Upper lobe of right lung (tissue), 1 donor: ENCODE measurements at regions not wholly inside any gene's neighbourhood (a gene's known extent, or its start where the extent isn't known, plus 50 kb on each side); places are given as distances from the start of the nearest gene placed in this dataset.
A peak's percentile ranks its signal among the peaks of the same experiment; 100 is the strongest.

ENCODE experiments used
- ATAC-seq: fragments of 200-7000 bp; cut with Tn5 transposase; one replicate; pipeline ENCODE4 v1.9.1; 2020; ENCODE audit warnings: mild to moderate bottlenecking, moderate library complexity
- DNase-seq: peaks from one replicate; pipeline ENCODE4 v3.0.0-alpha.2; 2020
- H3K27ac ChIP-seq: fragments of 200-600 bp; one replicate; pipeline ENCODE4 v1.8.0; 2022
- H3K27me3 ChIP-seq: fragments of 200-600 bp; one replicate; pipeline ENCODE4 v1.8.0; 2022; ENCODE audit warnings: mild to moderate bottlenecking
- H3K36me3 ChIP-seq: fragments of 200-600 bp; one replicate; pipeline ENCODE4 v1.8.0; 2022
- H3K4me1 ChIP-seq: fragments of 200-600 bp; one replicate; pipeline ENCODE4 v1.8.0; 2022
- H3K4me3 ChIP-seq: fragments of 200-600 bp; one replicate; pipeline ENCODE4 v1.8.0; 2022; ENCODE audit warnings: mild to moderate bottlenecking
- H3K9me3 ChIP-seq: fragments of 200-600 bp; one replicate; pipeline ENCODE4 v1.8.0; 2022
- intact Hi-C: fragments of 100-400 bp; cut with DNase I; formaldehyde crosslinking; loops from one replicate; pipeline ENCODE4 v1.11.0; 2022
- TF ChIP-seq, protein P1 (sequence below): fragments of 200-600 bp; IDR thresholded peaks from one replicate; pipeline ENCODE4 v1.8.0; 2022; ENCODE audit warnings: antibody characterized with exemption
- donor health status: DM: no; HTN: yes; CAD: no; lungs with severe emphysema.

DNA sequence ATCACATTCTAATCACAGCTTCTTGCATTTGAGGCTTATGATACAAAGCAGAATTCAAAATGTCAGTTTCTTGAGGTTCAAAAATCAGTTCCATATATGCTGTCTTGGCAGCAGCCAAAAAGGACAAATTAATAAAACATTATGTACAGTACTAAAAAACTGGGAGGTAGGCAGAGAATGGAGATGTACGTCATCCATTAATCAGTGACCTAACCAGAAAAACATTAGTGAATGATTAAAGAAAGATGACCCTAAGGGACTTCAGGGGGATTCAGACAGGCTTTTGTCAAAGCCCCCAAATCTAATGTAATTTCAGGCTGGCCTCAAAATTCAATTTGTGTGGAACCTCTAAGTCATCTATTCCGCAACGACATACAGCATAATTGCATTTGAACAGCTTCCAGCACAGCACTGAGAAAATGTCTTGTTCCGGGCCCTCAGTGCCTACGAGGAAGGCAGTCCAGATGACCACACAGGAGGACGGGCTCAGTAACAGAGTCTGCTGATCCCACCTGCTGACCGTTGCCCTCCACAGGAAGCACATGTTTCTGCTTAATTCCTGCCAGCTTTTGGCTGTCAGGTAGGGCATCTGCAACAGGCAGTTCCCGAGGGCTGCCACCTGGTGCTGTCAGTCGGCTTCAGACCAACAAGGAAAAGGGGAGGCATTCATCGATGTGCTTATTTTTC, 83.8 kb upstream of the HHIP start:
- intact Hi-C loops, result no loop called here
- DNase-seq, result no peak
- TF ChIP-seq, protein P1, sequence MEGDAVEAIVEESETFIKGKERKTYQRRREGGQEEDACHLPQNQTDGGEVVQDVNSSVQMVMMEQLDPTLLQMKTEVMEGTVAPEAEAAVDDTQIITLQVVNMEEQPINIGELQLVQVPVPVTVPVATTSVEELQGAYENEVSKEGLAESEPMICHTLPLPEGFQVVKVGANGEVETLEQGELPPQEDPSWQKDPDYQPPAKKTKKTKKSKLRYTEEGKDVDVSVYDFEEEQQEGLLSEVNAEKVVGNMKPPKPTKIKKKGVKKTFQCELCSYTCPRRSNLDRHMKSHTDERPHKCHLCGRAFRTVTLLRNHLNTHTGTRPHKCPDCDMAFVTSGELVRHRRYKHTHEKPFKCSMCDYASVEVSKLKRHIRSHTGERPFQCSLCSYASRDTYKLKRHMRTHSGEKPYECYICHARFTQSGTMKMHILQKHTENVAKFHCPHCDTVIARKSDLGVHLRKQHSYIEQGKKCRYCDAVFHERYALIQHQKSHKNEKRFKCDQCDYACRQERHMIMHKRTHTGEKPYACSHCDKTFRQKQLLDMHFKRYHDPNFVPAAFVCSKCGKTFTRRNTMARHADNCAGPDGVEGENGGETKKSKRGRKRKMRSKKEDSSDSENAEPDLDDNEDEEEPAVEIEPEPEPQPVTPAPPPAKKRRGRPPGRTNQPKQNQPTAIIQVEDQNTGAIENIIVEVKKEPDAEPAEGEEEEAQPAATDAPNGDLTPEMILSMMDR, result no peak
- peak; percentile 77 for ATAC-seq
- Histone ChIP-seq H3K9me3 (no peaks in the 10 kb centered on the region), H3K27me3 (no peaks in the 10 kb centered on the region), H3K27ac (no peak overlapping the region), H3K4me1 (no peaks in the 10 kb centered on the region), H3K36me3 (no peaks in the 10 kb centered on the region), H3K4me3 (no peak overlapping the region)

DNA sequence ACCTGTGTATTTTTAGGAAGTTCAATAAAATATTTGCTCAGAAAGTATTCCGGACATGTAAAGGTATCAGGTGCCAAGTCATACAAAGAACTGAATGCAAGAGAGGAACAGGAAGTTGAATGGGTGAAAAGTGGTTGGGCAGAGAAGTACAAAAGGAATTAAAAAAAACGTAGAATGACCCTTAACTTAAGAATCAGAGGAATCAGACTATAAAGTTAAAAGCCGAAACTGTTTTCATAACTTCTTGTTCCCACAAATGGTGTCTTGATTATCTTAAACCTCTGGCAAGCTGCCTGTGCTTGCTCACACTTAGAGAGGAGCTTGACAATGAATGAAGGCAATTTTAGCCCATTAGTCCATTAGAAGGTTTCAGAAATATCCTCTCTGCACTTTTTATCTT, 81.6 kb upstream of the HHIP start:
- ATAC-seq (peak; percentile 28), DNase-seq (no peak)
- TF ChIP-seq, protein P1, result no peak
- Histone ChIP-seq H3K4me1 (no peaks in the 10 kb centered on the region), H3K27me3 (no peaks in the 10 kb centered on the region), H3K27ac (no peak overlapping the region), H3K36me3 (no peaks in the 10 kb centered on the region), H3K9me3 (no peaks in the 10 kb centered on the region), H3K4me3 (no peak overlapping the region)
- intact Hi-C loops, result no loop called here

DNA sequence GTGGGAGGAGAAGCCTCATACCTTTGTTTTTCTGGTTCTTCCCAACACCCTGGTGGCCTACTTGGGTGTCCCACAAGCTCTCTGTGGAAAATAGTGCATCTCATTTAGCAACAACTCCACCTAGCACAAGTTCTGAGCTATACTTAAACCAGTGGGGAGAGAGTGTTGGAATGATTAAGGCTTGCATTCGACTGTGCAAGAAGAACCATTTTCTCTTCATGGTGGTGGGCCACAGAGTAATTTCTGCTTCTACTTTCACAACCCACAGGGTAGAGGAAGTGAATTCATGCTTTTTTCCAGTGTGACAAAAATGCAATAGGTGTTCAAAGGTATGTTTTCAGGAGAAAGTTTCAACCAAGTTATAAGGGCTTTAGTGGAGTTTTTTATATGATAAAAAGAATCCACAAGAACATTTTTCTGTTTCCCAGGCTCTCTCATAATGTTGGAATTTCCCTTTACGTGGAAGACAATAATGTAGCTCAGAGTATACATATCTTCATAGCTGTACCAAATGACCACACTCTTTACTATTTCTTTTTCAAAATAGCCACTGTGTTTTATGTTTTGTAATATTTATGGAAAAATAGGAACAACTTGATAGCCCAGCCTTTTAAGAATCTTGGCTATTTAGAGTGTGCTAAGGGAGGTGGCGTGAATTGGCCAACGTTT, 80.3 kb upstream of the HHIP start:
- TF ChIP-seq, protein P1, result no peak
- no peaks in the 10 kb centered on the region for H3K27me3 ChIP-seq
- no peaks in the 10 kb centered on the region for H3K9me3 ChIP-seq
- no peaks in the 10 kb centered on the region for H3K36me3 ChIP-seq
- intact Hi-C loops, result no loop called here
- no peak overlapping the region for H3K27ac ChIP-seq
- ATAC-seq (no peak), DNase-seq (no peak)
- H3K4me3 ChIP-seq, result no peak overlapping the region
- no peaks in the 10 kb centered on the region for H3K4me1 ChIP-seq

DNA sequence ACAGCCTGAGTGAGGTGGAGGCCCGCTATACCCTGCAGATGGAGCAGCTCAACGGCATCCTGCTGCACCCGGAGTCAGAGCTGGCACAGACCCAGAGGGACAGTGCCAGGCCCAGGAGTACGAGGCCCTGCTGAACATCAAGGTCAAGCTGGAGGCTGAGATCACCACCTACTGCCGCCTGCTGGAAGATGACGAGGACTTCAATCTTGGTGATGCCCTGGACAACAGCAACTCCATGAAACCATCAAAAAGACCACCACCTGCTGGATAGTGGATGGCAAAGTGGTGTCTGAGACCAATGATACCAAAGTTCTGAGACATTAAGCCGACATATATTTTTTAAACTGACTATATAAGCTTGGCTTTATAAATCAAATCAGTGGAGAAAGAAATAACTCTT, 73.3 kb upstream of the HHIP start:
- Histone ChIP-seq H3K27ac (no peak overlapping the region), H3K4me1 (no peaks in the 10 kb centered on the region), H3K9me3 (no peaks in the 10 kb centered on the region), H3K27me3 (no peaks in the 10 kb centered on the region), H3K4me3 (no peak overlapping the region), H3K36me3 (no peaks in the 10 kb centered on the region)
- TF ChIP-seq, protein P1, result no peak
- ATAC-seq, result no peak
- intact Hi-C loops, result no loop called here
- no peak for DNase-seq

DNA sequence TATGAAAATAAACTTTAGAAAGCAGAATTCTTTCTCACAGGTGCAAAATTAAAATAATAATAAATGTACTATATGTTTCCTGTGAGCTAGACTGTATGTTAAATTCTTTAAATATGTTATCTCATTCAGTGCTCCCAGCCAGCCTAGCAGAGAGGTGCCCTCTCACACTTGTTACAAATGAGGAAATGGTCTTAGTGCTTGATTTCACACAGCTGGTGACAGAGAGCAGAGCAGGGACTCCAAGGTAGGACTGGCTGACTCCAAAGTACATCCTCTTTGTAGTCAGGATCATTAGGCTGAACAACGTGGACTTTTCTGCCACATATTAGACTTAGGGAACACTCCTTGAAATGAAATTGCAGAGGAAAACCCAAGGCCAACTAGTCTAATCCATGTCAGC, 72.0 kb upstream of the HHIP start:
- ATAC-seq, result no peak
- intact Hi-C loops, result no loop called here
- no peak for DNase-seq
- no peak overlapping the region for H3K27ac ChIP-seq
- H3K9me3 ChIP-seq, result no peaks in the 10 kb centered on the region
- no peak overlapping the region for H3K4me3 ChIP-seq
- H3K36me3 ChIP-seq, result no peaks in the 10 kb centered on the region
- no peaks in the 10 kb centered on the region for H3K4me1 ChIP-seq
- no peaks in the 10 kb centered on the region for H3K27me3 ChIP-seq
- TF ChIP-seq, protein P1, result no peak
